SJSA1 (cell line): ENCODE measurements at regions not wholly inside any gene's neighbourhood (a gene's known extent, or its start where the extent isn't known, plus 50 kb on each side); places are given as distances from the start of the nearest gene placed in this dataset.
"Not testable (repeated sequence)": the region's sequence is repeated elsewhere in the genome, so short reads cannot be mapped to it uniquely, and the experiment has no call there.

ENCODE experiments used
- DNase-seq, 2 experiments: peaks; one replicate each; pipeline ENCODE4 v3.0.0-alpha.2; 2015 to 2020; ENCODE audit warnings: low spot score in 2 of 2, low read depth in 1 of 2
- H3K27ac ChIP-seq: fragments of 250-450 bp; sonication (Bioruptor Pico); 2 replicates; pipeline ENCODE4 v1.5.1; 2020; ENCODE audit warnings: mild to moderate bottlenecking, moderate library complexity
- H3K27me3 ChIP-seq: fragments of 250-450 bp; sonication (Bioruptor Pico); replicated peaks from 2 replicates; pipeline ENCODE4 v1.5.1; 2020; ENCODE audit warnings: mild to moderate bottlenecking, moderate library complexity
- H3K36me3 ChIP-seq: fragments of 250-450 bp; sonication (Bioruptor Pico); 2 replicates; pipeline ENCODE4 v1.5.1; 2020; ENCODE audit warnings: mild to moderate bottlenecking
- H3K4me1 ChIP-seq: fragments of 250-450 bp; sonication (Bioruptor Pico); replicated peaks from 2 replicates; pipeline ENCODE4 v1.6.1; 2021; ENCODE audit warnings: mild to moderate bottlenecking
- H3K4me3 ChIP-seq: fragments of 250-450 bp; sonication (Bioruptor Pico); 2 replicates; pipeline ENCODE4 v1.5.1; 2020; ENCODE audit warnings: mild to moderate bottlenecking
- H3K9me3 ChIP-seq: fragments of 250-450 bp; sonication (Bioruptor Pico); replicated peaks from 2 replicates; pipeline ENCODE4 v1.5.1; 2020; ENCODE audit warnings: mild to moderate bottlenecking

GRCh38 chr6:165846123-165846966 is 183.3 kb upstream of the PDE10A start:
- Histone ChIP-seq H3K27ac (no peak overlapping the region), H3K36me3 (no peaks in the 10 kb centered on the region), H3K4me1 (no peaks in the 10 kb centered on the region), H3K4me3 (no peak overlapping the region), H3K27me3 (peaks cover 30% of the 10 kb centered on the region), H3K9me3 (no peaks in the 10 kb centered on the region)
- no peak for DNase-seq

DNA sequence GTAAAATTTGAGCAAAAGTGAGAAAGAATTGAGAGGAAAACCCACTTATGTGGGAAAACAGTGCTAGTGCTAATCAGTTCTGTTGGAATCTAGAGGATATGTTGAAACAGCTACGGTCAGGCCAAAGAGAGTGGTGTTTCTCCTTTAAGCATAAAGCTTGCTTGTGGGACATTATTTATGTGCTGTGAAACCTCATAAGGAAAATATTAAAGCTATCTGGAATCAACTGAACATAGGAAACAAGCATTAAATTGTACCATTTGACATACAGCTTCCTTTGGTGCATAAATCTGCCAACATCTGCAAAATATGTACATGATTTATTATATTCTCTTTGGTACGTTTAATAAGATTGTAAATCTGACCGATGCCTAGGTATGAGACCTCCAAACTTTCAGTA is 182.5 kb upstream of the PDE10A start:
- H3K4me1 ChIP-seq, result no peaks in the 10 kb centered on the region
- no peak overlapping the region for H3K27ac ChIP-seq
- DNase-seq, result no peak
- H3K27me3 ChIP-seq, result peaks cover 30% of the 10 kb centered on the region
- H3K4me3 ChIP-seq, result no peak overlapping the region
- H3K36me3 ChIP-seq, result no peaks in the 10 kb centered on the region
- H3K9me3 ChIP-seq, result no peaks in the 10 kb centered on the region

GRCh38 chr6:165844801-165845364 is 181.8 kb upstream of the PDE10A start:
- no peak for DNase-seq
- no peaks in the 10 kb centered on the region for H3K4me1 ChIP-seq
- H3K9me3 ChIP-seq, result no peaks in the 10 kb centered on the region
- H3K27me3 ChIP-seq, result peaks cover 30% of the 10 kb centered on the region
- H3K27ac ChIP-seq, result no peak overlapping the region
- H3K36me3 ChIP-seq, result no peaks in the 10 kb centered on the region
- H3K4me3 ChIP-seq, result no peak overlapping the region

DNA sequence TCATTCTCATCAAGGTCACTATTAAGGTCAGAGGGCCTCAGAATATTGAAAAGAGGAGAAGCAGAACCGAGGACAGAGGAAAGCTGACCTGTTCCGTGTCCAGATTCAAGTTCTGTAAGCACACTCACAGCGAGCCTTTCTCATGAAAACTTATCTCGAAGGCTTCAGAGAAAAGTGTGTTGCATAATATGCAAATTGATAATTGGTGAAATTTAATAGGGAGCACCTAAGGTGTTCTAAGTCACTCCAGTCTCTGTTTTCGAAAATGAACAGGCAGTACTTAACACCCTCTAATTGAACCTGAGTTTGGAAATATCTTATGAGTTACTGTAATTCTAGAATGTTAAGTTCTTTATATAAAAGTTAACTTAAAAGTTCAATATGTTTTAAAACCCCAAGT is 181.2 kb upstream of the PDE10A start:
- Histone ChIP-seq H3K9me3 (no peaks in the 10 kb centered on the region), H3K4me1 (no peaks in the 10 kb centered on the region), H3K27ac (no peak overlapping the region), H3K27me3 (peaks cover 30% of the 10 kb centered on the region), H3K36me3 (no peaks in the 10 kb centered on the region), H3K4me3 (no peak overlapping the region)
- no peak for DNase-seq

DNA sequence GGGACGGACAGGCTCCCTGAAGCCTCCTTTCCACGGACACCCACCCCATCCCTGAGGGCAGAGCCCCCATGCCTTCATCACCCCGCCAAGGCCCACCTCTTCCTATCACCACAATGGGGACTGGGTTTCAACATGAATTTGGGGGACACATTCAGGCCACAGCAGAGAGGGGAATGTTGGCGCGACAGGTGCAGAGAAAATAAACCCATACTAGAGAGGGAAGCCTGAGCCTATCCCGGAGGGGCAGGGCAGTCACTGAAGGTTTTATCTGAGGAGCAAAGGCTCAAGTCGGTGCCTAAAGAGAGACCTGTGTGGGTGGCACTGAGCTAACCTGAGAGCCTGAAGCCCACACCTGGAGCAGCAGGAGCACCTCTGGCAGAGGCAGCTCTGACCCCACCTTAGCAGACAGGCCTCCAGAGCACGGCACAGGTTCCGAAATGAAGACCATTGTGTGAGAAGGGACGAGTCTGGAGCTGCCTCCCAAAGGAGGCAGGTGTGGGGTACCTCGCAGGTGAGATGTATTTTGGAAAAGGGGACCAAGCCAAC is 180.6 kb upstream of the PDE10A start:
- Histone ChIP-seq H3K9me3 (no peaks in the 10 kb centered on the region), H3K36me3 (no peaks in the 10 kb centered on the region), H3K4me3 (no peak overlapping the region), H3K27ac (no peak overlapping the region), H3K4me1 (no peaks in the 10 kb centered on the region), H3K27me3 (peaks cover 30% of the 10 kb centered on the region)
- DNase-seq, result no peak

DNA sequence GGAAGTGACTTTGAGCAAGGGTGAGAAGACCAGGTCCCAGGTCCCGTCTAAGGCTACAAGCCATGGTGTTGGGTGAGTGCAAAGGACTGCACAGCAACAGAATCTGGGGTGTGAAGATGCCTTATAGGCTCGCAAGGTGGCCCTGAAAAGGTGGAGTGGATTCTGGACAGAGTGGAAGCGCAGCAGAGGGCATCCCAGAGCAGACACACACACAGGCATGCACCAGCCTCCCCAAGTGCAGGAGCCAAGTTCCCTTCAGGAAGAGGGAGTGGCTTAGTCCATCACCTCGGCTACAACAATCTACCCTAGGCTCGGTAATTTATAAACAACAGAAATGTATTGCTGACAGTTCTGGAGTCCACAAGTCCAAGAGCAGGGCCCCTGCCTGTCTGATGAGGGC is 180.1 kb upstream of the PDE10A start:
- H3K36me3 ChIP-seq, result no peaks in the 10 kb centered on the region
- H3K9me3 ChIP-seq, result no peaks in the 10 kb centered on the region
- no peak for DNase-seq
- no peak overlapping the region for H3K4me3 ChIP-seq
- peaks cover 30% of the 10 kb centered on the region for H3K27me3 ChIP-seq
- no peaks in the 10 kb centered on the region for H3K4me1 ChIP-seq
- H3K27ac ChIP-seq, result no peak overlapping the region

DNA sequence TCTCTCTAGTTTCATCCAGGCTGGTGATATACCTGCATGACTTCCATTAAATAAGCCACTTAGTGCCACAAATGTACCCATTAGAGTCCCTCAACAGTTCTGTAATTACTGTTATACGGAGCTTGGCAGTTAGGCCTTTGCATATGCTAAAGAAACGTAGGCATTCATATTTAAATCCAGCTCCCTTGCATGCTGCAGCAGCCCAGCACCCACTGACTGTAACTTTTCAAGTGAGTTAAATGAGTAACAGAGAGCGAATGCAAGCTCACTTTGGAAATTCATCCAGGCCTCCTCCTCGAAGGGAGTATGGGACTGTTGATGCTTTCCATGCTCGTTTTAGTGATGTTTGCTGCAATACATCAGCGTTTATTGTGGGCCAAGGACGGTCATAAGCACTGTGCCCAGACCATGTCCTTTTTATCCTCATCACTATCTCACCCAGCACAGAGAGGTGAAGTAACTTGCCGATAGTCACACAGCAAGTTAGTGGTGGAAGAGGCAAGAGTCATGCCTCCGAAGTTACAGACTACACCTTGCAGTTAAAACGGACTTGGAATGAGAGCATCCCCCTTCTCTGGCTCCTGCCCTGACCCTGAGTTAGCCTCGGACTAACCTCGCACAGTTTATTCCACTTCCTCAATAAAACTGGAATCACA is 179.4 kb upstream of the PDE10A start:
- no peaks in the 10 kb centered on the region for H3K36me3 ChIP-seq
- DNase-seq, result no peak

DNA sequence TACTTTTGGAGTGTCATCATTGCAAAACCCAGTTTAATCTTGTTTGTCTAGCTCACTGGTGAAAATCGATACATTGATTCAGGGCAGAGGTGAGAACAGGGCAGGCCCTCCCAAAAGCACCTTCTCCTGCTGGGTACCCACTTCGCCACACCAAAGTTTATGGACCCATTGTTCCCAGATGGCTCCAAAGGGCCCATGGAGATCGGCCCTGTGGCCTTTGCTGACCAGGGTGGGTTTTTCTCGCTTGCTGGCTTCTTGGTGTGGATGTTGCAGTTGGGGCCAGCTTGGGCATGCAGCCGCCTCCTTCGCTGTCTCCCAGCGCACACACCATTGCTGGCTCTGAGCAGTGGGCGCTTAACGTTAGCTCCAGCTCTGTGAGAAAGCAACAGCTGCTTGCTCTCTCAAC is 178.1 kb upstream of the PDE10A start:
- Histone ChIP-seq H3K4me1 (no peaks in the 10 kb centered on the region), H3K36me3 (no peaks in the 10 kb centered on the region), H3K27me3 (peaks cover 19% of the 10 kb centered on the region), H3K27ac (no peak overlapping the region), H3K9me3 (no peaks in the 10 kb centered on the region), H3K4me3 (no peak overlapping the region)
- no peak for DNase-seq

More for the DNA sequence above, 179.4 kb upstream of the PDE10A start:
- Histone ChIP-seq H3K4me3 (no peak overlapping the region), H3K9me3 (no peaks in the 10 kb centered on the region), H3K27ac (no peak overlapping the region), H3K4me1 (no peaks in the 10 kb centered on the region), H3K27me3 (peaks cover 27% of the 10 kb centered on the region)

GRCh38 chr6:165837948-165838745 is 175.1 kb upstream of the PDE10A start:
- no peak for DNase-seq
- no peak overlapping the region for H3K27ac ChIP-seq
- H3K9me3 ChIP-seq, result no peaks in the 10 kb centered on the region
- H3K4me1 ChIP-seq, result no peaks in the 10 kb centered on the region
- no peaks in the 10 kb centered on the region for H3K36me3 ChIP-seq
- H3K27me3 ChIP-seq, result no peaks in the 10 kb centered on the region
- no peak overlapping the region for H3K4me3 ChIP-seq

GRCh38 chr6:165836648-165837047 is 173.6 kb upstream of the PDE10A start:
- not testable (repeated sequence) for H3K9me3 ChIP-seq, H3K27ac ChIP-seq, H3K27me3 ChIP-seq, H3K4me3 ChIP-seq, H3K4me1 ChIP-seq, DNase-seq, H3K36me3 ChIP-seq

GRCh38 chr6:165835410-165835851 is 172.4 kb upstream of the PDE10A start:
- no peak overlapping the region for H3K4me3 ChIP-seq
- no peaks in the 10 kb centered on the region for H3K9me3 ChIP-seq

DNA sequence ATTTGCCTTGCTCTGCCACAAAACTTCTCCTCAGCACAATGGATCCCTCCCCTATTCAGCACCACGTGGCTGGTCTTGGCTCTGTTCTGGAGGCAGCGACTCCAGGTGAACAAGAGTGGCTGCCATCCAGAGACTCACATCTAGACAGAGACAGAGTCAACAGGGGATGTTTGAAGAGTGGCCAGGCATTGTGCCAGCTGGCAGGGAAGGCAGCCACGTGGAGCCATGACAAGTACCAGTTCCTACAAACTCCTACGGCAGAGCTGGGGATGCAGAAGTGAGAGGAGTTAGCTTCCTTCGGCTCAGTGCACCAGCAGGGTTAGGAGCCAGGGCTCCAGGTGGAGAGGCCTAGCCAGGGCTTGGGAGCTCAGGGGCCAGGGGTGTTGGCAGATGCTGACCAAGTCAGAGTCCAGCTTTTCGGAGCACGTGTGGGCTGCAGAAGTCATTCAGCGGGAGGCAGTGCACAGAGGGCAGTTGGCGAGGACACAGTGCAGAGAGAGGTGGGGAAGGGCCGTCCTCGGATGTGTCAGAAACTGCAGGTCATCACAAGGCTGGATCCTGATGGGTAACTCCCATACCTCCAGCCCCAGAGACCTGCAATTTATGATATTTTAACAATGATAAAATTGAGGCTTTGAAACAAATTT is 171.7 kb upstream of the PDE10A start:
- Histone ChIP-seq H3K9me3 (no peaks in the 10 kb centered on the region), H3K4me3 (no peak overlapping the region), H3K36me3 (no peaks in the 10 kb centered on the region), H3K27me3 (no peaks in the 10 kb centered on the region), H3K4me1 (no peaks in the 10 kb centered on the region), H3K27ac (no peak overlapping the region)
- DNase-seq, result no peak

More at GRCh38 chr6:165835410-165835851, 172.4 kb upstream of the PDE10A start:
- H3K27me3 ChIP-seq, result no peaks in the 10 kb centered on the region
- DNase-seq, result no peak
- no peaks in the 10 kb centered on the region for H3K36me3 ChIP-seq
- no peak overlapping the region for H3K27ac ChIP-seq
- no peaks in the 10 kb centered on the region for H3K4me1 ChIP-seq

DNA sequence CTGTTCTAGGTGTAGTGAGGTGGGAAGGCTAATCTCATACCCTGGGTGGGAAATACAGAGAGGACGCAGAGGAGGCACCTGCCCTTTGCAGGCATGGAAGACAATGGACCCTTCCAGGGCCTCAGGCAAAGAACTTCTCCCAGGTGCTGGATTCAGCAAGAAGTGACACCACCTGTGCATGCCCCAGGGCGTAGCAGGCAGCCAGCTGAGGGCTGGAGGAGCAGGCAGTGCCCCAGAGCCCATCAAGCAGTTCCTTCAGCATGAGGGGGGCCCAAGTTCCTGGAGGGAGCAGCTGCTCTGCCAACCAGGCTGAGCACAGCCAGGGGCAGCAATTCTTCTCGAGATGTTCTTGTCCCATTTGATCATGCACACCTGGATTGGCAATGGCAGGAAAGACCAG is 170.3 kb upstream of the PDE10A start:
- Histone ChIP-seq H3K27ac (no peak overlapping the region), H3K36me3 (no peaks in the 10 kb centered on the region), H3K4me3 (no peak overlapping the region), H3K4me1 (no peaks in the 10 kb centered on the region), H3K9me3 (no peaks in the 10 kb centered on the region), H3K27me3 (no peaks in the 10 kb centered on the region)
- DNase-seq, result no peak
